GM06990 (cell line): ENCODE measurements at regions not wholly inside any gene's neighbourhood (a gene's known extent, or its start where the extent isn't known, plus 50 kb on each side); places are given as distances from the start of the nearest gene placed in this dataset.
A peak's percentile ranks its signal among the peaks of the same experiment; 100 is the strongest.

Experiments used
- DNase-seq: peaks from one replicate; pipeline ENCODE4 v3.0.0-alpha.2; 2011; ENCODE audit not compliant: insufficient read length; ENCODE audit errors: extremely low read depth
- H3K27me3 ChIP-seq: replicated peaks from 2 replicates; pipeline ENCODE4 v1.6.0; 2011; ENCODE audit warnings: low read length; ENCODE audit not compliant: control insufficient read depth, insufficient read depth
- H3K36me3 ChIP-seq: 2 replicates; pipeline ENCODE4 v1.5.1; 2011; ENCODE audit warnings: low read length; ENCODE audit not compliant: control insufficient read depth, insufficient read depth
- H3K4me3 ChIP-seq: replicated peaks from 2 replicates; pipeline ENCODE4 v1.5.1; 2011; ENCODE audit warnings: low read depth, mild to moderate bottlenecking, control low read depth, low read length
- TF ChIP-seq, protein P1 (sequence below): IDR thresholded peaks from 2 replicates; pipeline ENCODE4 v1.5.1; 2011; ENCODE audit warnings: low read length, control low read depth, mild to moderate bottlenecking, inconsistent platforms; ENCODE audit not compliant: insufficient read depth, poor library complexity, severe bottlenecking

DNA sequence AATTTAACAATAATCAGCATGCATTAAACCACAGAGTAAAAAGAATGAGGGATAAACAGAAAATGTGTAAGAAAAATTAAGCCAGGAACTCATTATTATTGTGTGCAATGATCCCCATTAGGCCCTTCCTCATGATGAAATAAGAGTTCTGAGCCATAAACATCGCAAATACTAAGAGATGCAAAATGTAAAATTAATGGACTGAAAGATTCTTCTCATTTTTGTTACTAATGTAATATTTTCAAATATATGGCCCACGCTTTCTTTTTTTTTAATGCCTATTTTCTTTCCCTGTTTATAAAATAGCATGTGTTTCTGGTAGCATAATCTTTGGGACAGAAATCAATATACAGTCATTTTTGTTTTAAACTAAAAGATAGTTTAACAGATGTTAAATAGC is 281.0 kb downstream of the PDGFC start:
- no peaks in the 10 kb centered on the region for H3K27me3 ChIP-seq
- DNase-seq: no peak
- no peaks in the 10 kb centered on the region for H3K36me3 ChIP-seq
- TF ChIP-seq, protein P1, sequence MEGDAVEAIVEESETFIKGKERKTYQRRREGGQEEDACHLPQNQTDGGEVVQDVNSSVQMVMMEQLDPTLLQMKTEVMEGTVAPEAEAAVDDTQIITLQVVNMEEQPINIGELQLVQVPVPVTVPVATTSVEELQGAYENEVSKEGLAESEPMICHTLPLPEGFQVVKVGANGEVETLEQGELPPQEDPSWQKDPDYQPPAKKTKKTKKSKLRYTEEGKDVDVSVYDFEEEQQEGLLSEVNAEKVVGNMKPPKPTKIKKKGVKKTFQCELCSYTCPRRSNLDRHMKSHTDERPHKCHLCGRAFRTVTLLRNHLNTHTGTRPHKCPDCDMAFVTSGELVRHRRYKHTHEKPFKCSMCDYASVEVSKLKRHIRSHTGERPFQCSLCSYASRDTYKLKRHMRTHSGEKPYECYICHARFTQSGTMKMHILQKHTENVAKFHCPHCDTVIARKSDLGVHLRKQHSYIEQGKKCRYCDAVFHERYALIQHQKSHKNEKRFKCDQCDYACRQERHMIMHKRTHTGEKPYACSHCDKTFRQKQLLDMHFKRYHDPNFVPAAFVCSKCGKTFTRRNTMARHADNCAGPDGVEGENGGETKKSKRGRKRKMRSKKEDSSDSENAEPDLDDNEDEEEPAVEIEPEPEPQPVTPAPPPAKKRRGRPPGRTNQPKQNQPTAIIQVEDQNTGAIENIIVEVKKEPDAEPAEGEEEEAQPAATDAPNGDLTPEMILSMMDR: no peak
- no peak overlapping the region for H3K4me3 ChIP-seq

DNA sequence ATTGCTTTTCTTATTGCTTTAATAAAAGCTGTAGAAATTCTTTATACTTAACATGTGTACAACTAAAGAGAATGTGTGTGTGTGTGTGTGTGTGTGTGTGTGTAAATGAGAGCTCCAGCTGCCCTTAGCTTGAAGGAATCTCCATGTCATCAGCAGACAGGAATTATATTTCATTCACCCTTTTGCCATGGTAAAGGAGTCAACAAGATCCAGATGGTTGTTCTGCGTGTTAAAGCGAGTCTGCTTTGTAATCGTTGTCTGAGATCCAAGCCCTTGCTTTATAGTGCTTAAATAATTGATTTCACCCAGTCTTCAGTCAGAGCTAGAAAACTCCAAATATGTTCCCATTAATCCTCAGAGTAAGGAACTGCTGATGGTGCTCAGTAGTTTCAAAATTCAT is 285.5 kb downstream of the PDGFC start:
- Histone ChIP-seq H3K4me3 (no peak overlapping the region), H3K36me3 (no peaks in the 10 kb centered on the region), H3K27me3 (no peaks in the 10 kb centered on the region)
- no peak for DNase-seq
- TF ChIP-seq, protein P1: no peak

DNA sequence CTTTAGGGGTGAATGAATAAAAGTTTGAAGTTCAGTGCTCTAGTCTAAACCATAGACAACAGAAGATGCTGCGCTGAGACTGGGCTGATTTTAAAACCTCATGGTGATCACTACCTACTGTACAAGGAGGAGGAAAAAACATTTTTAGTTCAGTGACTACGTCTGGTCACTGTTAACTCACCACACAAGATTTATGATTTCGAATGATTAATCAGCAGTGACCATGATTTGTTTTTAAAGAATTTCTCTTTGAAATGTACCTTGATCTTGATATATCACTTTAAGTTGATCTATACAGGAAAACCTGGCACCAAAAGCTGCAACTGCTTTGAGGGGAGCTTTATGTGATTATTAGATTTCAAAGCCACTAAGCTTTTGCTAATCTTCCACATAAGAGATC is 286.3 kb downstream of the PDGFC start:
- H3K27me3 ChIP-seq: no peaks in the 10 kb centered on the region
- H3K4me3 ChIP-seq: no peak overlapping the region
- TF ChIP-seq, protein P1: no peak
- no peak for DNase-seq
- H3K36me3 ChIP-seq: no peaks in the 10 kb centered on the region

DNA sequence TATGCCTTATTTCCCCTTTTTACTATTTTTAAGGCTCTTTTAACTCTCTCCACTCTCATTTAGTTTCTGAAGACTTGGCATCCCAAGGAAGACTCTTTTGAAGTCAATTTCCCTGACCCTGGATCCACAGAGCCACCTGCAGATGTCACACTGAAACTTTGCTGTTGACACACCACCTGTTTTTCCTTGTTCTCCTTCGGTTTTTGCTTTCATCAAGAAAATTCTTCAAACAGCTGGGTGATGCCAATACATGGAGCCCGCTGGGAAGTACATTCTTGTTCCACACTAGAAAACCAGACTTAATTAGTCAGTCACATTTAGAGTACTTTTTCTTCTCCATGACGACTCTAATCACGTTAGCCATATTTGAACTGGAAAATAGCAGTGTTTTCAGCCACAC is 293.9 kb downstream of the PDGFC start:
- H3K4me3 ChIP-seq: no peak overlapping the region
- no peaks in the 10 kb centered on the region for H3K27me3 ChIP-seq
- no peak for DNase-seq
- H3K36me3 ChIP-seq: no peaks in the 10 kb centered on the region
- TF ChIP-seq, protein P1: no peak

DNA sequence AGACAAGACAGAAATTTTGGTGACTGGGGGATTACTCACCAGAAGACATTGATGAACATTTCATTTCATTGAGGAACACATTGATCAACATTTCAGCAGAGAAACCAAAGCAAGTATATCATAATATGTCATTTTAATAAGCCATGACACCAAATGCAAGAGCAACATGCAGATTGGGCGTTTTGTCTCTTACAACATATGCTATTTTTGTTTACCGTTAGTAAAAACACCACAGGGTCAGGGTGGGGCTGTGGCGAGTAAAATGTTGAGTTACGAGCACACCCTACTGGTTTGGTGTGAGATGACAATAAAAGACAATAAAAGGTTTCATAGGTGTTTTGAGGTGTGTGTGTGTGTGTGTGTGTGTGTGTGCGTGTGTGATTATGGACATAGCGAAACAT is 294.5 kb downstream of the PDGFC start:
- DNase-seq: peak; percentile 22
- Histone ChIP-seq H3K4me3 (no peak overlapping the region), H3K27me3 (no peaks in the 10 kb centered on the region), H3K36me3 (no peaks in the 10 kb centered on the region)
- TF ChIP-seq, protein P1: peak; percentile 24

DNA sequence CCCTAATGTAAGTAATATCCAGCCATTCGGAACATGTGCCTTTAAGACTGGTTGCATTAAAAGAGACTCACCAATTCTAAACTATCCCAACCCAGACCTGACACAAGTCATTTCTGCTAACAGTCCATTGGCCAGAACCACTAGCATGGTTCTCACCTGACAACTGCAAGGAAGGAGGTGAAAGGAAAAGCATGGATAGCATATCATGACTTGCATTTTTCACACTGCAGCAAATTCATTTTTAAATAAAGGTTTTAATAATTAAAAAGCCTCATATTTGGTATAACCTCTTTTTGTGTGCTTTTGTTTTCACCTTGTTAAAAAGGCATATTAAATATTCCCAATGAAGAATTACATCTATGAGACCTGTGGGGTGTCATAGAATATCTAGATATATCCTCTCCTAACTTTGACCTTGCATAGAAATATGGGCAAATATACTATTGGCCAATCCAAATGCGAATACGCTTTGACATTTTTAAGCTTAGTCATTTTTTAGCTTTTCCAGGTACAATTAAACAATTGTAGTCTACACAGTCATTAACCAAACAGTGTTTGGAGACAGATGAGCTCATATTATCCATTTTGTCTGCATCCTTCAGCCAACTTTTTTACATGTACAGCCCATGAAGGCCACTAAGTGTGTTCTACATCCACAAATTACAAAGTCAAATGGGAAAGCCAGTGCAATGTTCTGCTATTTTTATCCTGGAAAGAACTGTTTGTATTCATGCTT is 295.3 kb downstream of the PDGFC start:
- TF ChIP-seq, protein P1: no peak
- no peak for DNase-seq
- Histone ChIP-seq H3K27me3 (no peaks in the 10 kb centered on the region), H3K36me3 (no peaks in the 10 kb centered on the region), H3K4me3 (no peak overlapping the region)
